ENCODE measurements at regions not wholly inside any gene's neighbourhood (a gene's known extent, or its start where the extent isn't known, plus 50 kb on each side); places are given as distances from the start of the nearest gene placed in this dataset.

DNA sequence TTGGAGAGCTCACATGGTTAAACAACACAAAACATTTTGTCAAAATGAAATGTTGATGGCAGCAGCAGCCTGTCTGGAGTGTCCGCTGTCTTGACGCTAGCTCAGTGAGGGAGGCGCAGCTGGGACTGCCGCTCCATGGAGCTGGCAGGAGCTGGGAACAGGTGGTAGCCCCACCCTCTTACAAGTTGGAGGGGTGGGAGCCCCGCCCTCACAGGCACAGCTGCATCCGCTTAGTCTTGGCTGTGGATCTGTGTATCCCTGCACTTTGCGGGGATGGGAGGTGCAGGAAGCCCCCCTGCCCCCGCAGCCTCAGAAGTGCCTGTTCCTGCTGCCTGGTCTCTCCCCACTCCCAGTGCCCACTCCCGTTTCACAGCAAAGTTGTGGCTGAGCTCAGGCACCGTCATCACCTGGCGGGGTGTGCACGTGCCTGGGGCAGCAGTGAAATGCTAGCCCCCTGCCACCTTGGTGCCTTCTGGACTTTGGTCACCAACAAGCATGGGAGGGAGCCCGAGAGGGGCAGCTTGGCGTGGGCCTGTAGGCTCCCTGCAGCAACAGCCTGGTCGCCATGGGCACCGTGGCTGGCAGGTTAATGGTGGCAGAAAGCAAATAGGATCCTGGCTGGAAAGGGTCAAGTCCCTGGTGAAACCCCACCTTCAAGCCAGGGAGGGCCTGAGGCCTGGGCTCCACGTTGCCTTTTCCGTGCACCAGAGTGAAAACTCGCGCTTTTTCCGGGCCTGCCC, 53.8 kb upstream of the CADM2 start:
- TF ChIP-seq, protein P1, sequence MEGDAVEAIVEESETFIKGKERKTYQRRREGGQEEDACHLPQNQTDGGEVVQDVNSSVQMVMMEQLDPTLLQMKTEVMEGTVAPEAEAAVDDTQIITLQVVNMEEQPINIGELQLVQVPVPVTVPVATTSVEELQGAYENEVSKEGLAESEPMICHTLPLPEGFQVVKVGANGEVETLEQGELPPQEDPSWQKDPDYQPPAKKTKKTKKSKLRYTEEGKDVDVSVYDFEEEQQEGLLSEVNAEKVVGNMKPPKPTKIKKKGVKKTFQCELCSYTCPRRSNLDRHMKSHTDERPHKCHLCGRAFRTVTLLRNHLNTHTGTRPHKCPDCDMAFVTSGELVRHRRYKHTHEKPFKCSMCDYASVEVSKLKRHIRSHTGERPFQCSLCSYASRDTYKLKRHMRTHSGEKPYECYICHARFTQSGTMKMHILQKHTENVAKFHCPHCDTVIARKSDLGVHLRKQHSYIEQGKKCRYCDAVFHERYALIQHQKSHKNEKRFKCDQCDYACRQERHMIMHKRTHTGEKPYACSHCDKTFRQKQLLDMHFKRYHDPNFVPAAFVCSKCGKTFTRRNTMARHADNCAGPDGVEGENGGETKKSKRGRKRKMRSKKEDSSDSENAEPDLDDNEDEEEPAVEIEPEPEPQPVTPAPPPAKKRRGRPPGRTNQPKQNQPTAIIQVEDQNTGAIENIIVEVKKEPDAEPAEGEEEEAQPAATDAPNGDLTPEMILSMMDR (IDR thresholded peaks at IDR 0.05), result no peak
- TF ChIP-seq EZH2 (IDR thresholded peaks at IDR 0.05), result no peak
- TF ChIP-seq EZH2phosphoT487 (IDR thresholded peaks at IDR 0.05), result no peak

Measured in neural progenitor cell (in vitro differentiated cells).